H9 (cell line): ENCODE measurements at regions not wholly inside any gene's neighbourhood (a gene's known extent, or its start where the extent isn't known, plus 50 kb on each side); places are given as distances from the start of the nearest gene placed in this dataset.

Experiments
- DNase-seq: peaks from one replicate; pipeline ENCODE4 v3.0.0-alpha.2; 2017
- H2AFZ ChIP-seq: one replicate; pipeline ENCODE4 v1.6.1; 2013; ENCODE audit warnings: mild to moderate bottlenecking, low read length, control low read depth, moderate library complexity
- H2AK5ac ChIP-seq: 2 replicates; pipeline ENCODE4 v1.6.1; 2013; ENCODE audit warnings: low read length, control low read depth, mixed read lengths; ENCODE audit not compliant: insufficient read length
- H2BK120ac ChIP-seq: one replicate; pipeline ENCODE4 v1.6.1; 2013; ENCODE audit warnings: low read depth, mild to moderate bottlenecking, low read length, control low read depth, inconsistent platforms; ENCODE audit not compliant: poor library complexity, severe bottlenecking
- H2BK12ac ChIP-seq: 2 replicates; pipeline ENCODE4 v1.6.1; 2013; ENCODE audit warnings: low read length, control low read depth, mixed read lengths, low read depth; ENCODE audit not compliant: insufficient read length
- H2BK15ac ChIP-seq: 2 replicates; pipeline ENCODE4 v1.6.1; 2013; ENCODE audit warnings: low read depth, low read length, control low read depth
- H2BK20ac ChIP-seq: one replicate; pipeline ENCODE4 v1.6.1; 2013; ENCODE audit warnings: low read depth, mild to moderate bottlenecking, low read length, control low read depth, inconsistent platforms; ENCODE audit not compliant: poor library complexity, severe bottlenecking
- H2BK5ac ChIP-seq: 2 replicates; pipeline ENCODE4 v1.6.1; 2013; ENCODE audit warnings: low read length, control low read depth, mixed read lengths; ENCODE audit not compliant: insufficient read length
- H3K14ac ChIP-seq: 2 replicates; pipeline ENCODE4 v1.6.1; 2013; ENCODE audit warnings: low read length, control low read depth; ENCODE audit not compliant: insufficient read depth
- H3K18ac ChIP-seq: 2 replicates; pipeline ENCODE4 v1.6.1; 2013; ENCODE audit warnings: low read depth, mild to moderate bottlenecking, mixed read lengths, low read length, control low read depth; ENCODE audit not compliant: insufficient read length
- H3K23ac ChIP-seq: 2 replicates; pipeline ENCODE4 v1.6.1; 2013; ENCODE audit warnings: low read length, control low read depth, mixed read lengths, low read depth; ENCODE audit not compliant: insufficient read length
- H3K23me2 ChIP-seq: 2 replicates; pipeline ENCODE4 v1.6.1; 2013; ENCODE audit warnings: low read depth, mild to moderate bottlenecking, mixed read lengths, low read length, control low read depth; ENCODE audit not compliant: insufficient read length, poor library complexity, severe bottlenecking
- H3K27ac ChIP-seq: 2 replicates; pipeline ENCODE4 v1.5.1; 2013; ENCODE audit warnings: low read length, control low read depth, mixed read lengths, low read depth; ENCODE audit not compliant: insufficient read length
- H3K27me3 ChIP-seq: 2 replicates; pipeline ENCODE4 v1.6.1; 2013; ENCODE audit warnings: low read length, control low read depth, inconsistent platforms; ENCODE audit not compliant: insufficient read depth
- H3K4ac ChIP-seq: 2 replicates; pipeline ENCODE4 v1.6.1; 2013; ENCODE audit warnings: low read depth, mild to moderate bottlenecking, control low read depth, inconsistent platforms, low read length, moderate library complexity
- H3K4me1 ChIP-seq: 2 replicates; pipeline ENCODE4 v1.6.1; 2013; ENCODE audit warnings: low read length, control low read depth, inconsistent platforms; ENCODE audit not compliant: insufficient read depth
- H3K4me2 ChIP-seq: 2 replicates; pipeline ENCODE4 v1.6.1; 2013; ENCODE audit warnings: low read length, control low read depth, mixed read lengths; ENCODE audit not compliant: insufficient read length, insufficient read depth
- H3K56ac ChIP-seq: 2 replicates; pipeline ENCODE4 v1.6.1; 2013; ENCODE audit warnings: low read depth, mild to moderate bottlenecking, mixed read lengths, low read length, control low read depth; ENCODE audit not compliant: insufficient read length
- H3K79me1 ChIP-seq: 2 replicates; pipeline ENCODE4 v1.6.1; 2013; ENCODE audit warnings: low read depth, mild to moderate bottlenecking, moderate library complexity, low read length, control low read depth, inconsistent platforms; ENCODE audit not compliant: insufficient read depth, poor library complexity, severe bottlenecking
- H3K79me2 ChIP-seq: 2 replicates; pipeline ENCODE4 v1.6.1; 2013; ENCODE audit warnings: low read length, control low read depth, inconsistent platforms; ENCODE audit not compliant: insufficient read depth
- H3K9ac ChIP-seq: 2 replicates; pipeline ENCODE4 v1.6.1; 2013; ENCODE audit warnings: low read length, control low read depth, mixed read lengths; ENCODE audit not compliant: insufficient read length; ENCODE audit errors: extremely low read depth
- H3K9me3 ChIP-seq: one replicate; pipeline ENCODE4 v1.6.1; 2013; ENCODE audit warnings: low read depth, low read length, inconsistent platforms; ENCODE audit not compliant: control insufficient read depth
- H3T11ph ChIP-seq: one replicate; pipeline ENCODE4 v1.6.1; 2013; ENCODE audit warnings: mild to moderate bottlenecking, low read length, control low read depth, inconsistent platforms
- H4K20me1 ChIP-seq: one replicate; pipeline ENCODE4 v1.6.1; 2013; ENCODE audit not compliant: control insufficient read depth, insufficient read length, insufficient read depth
- H4K5ac ChIP-seq: 2 replicates; pipeline ENCODE4 v1.6.1; 2013; ENCODE audit warnings: low read depth, mild to moderate bottlenecking, mixed read lengths, low read length, control low read depth; ENCODE audit not compliant: insufficient read length
- H4K8ac ChIP-seq: replicated peaks from 2 replicates; pipeline ENCODE4 v1.6.1; 2013; ENCODE audit warnings: low read length, control low read depth, mixed read lengths, low read depth; ENCODE audit not compliant: insufficient read length
- H4K91ac ChIP-seq: 2 replicates; pipeline ENCODE4 v1.6.1; 2013; ENCODE audit warnings: low read depth, mild to moderate bottlenecking, moderate library complexity, mixed read lengths, low read length, control low read depth; ENCODE audit not compliant: insufficient read length
- H3K27ac Mint-ChIP-seq, 3 experiments: 2 replicates in 2 of 3; 3 replicates in 1 of 3; pipeline ENCODE4 v1.8.0; 2020 to 2021; ENCODE audit warnings: mixed read lengths in 3 of 3, mild to moderate bottlenecking in 1 of 3, moderate library complexity in 1 of 3
- H3K27me3 Mint-ChIP-seq: 2 replicates; pipeline ENCODE4 v1.8.0; 2021; ENCODE audit warnings: low read depth, mild to moderate bottlenecking, moderate library complexity, mixed read lengths
- H3K36me3 Mint-ChIP-seq, 3 experiments: 2 replicates in 2 of 3; 3 replicates in 1 of 3; pipeline ENCODE4 v1.8.0; 2020 to 2021; ENCODE audit warnings: low read depth in 3 of 3, mixed read lengths in 3 of 3; ENCODE audit not compliant: insufficient read depth in 1 of 3
- H3K4me1 Mint-ChIP-seq, 2 experiments: 2 replicates each; pipeline ENCODE4 v1.8.0; 2020; ENCODE audit warnings: mixed read lengths in 2 of 2
- H3K4me3 Mint-ChIP-seq, 2 experiments: 2 replicates in 1 of 2; 3 replicates in 1 of 2; pipeline ENCODE4 v1.8.0; 2020 to 2021; ENCODE audit warnings: mild to moderate bottlenecking in 2 of 2, mixed read lengths in 2 of 2, moderate library complexity in 1 of 2
- H3K9me3 Mint-ChIP-seq, 2 experiments: 2 replicates in 1 of 2; 3 replicates in 1 of 2; pipeline ENCODE4 v1.8.0; 2020; ENCODE audit warnings: mild to moderate bottlenecking in 2 of 2, mixed read lengths in 2 of 2, moderate library complexity in 1 of 2
- CTCF ChIP-seq: fragments of 200-600 bp; sonication (generic); conservative IDR thresholded peaks from 3 replicates; pipeline ENCODE4 v1.8.0; 2021; ENCODE audit warnings: antibody characterized with exemption, mild to moderate bottlenecking
- WGBS: extraction: QIAGEN DNeasy Blood & Tissue Kit; methylation state at CpG from one replicate; pipeline ENCODE4 v1.1.7; 2013; ENCODE audit warnings: missing lambda C conversion rate, low lambda C conversion rate, mixed read lengths; ENCODE audit not compliant: insufficient read length; ENCODE audit errors: extremely low coverage; 5-methylcytosine and 5-hydroxymethylcytosine counted together

- Histone ChIP-seq H3T11ph (no peak overlapping the region), H3K4ac (no peak overlapping the region), H3K9ac (no peak overlapping the region), H3K23ac (no peak overlapping the region), H3K27me3 (no peaks in the 10 kb centered on the region), H2AK5ac (no peak overlapping the region), H3K4me1 (no peaks in the 10 kb centered on the region), H3K4me2 (no peak overlapping the region), H2BK20ac (no peak overlapping the region), H2AFZ (no peak overlapping the region), H3K14ac (no peak overlapping the region), H4K5ac (no peak overlapping the region), H2BK12ac (no peak overlapping the region), H4K91ac (no peak overlapping the region), H3K56ac (no peak overlapping the region), H3K27ac (no peak overlapping the region), H2BK15ac (no peak overlapping the region), H3K9me3 (no peaks in the 10 kb centered on the region), H2BK5ac (no peak overlapping the region), H3K23me2 (no peaks in the 10 kb centered on the region), H4K20me1 (no peaks in the 10 kb centered on the region), H3K79me2 (no peaks in the 10 kb centered on the region), H3K79me1 (no peaks in the 10 kb centered on the region), H2BK120ac (no peak overlapping the region), H4K8ac (no peak overlapping the region), H3K18ac (no peak overlapping the region)
- Mint-ChIP-seq H3K4me1 (peaks cover 11 to 17% of the 10 kb centered on the region in 2 experiments), H3K27ac (no peak overlapping the region), H3K36me3 (no peaks in the 10 kb centered on the region), H3K9me3 (no peaks in the 10 kb centered on the region), H3K27me3 (no peaks in the 10 kb centered on the region), H3K4me3 (no peak overlapping the region)
- TF ChIP-seq CTCF = no peak
- WGBS = no CpG with 5 or more reads among the region's 3 CpGs
- no peak for DNase-seq
These were observed 140.5 kb upstream of the TARS1 start for GRCh38 chr5:33300209-33300742.
